ENCODE measurements at regions not wholly inside any gene's neighbourhood (a gene's known extent, or its start where the extent isn't known, plus 50 kb on each side); places are given as distances from the start of the nearest gene placed in this dataset.

GRCh38 chr7:88490161-88490560 is 183.5 kb upstream of the STEAP4 start:
- TF ChIP-seq CTCF (conservative IDR thresholded peaks at IDR 0.05; ENCODE audit: low read depth in 2 of 2) (no peak), POLR2AphosphoS5 (IDR thresholded peaks at IDR 0.05; ENCODE audit: low read depth) (no peak), CREB1 (CRISPR knock-in tag; IDR thresholded peaks at IDR 0.05; ENCODE audit: low read depth) (no peak), REST (IDR thresholded peaks at IDR 0.05; ENCODE audit: unreplicated experiment) (no peak), EZH2phosphoT487 (IDR thresholded peaks at IDR 0.05; ENCODE audit: unreplicated experiment) (no peak), ZNF331 (CRISPR knock-in tag; IDR thresholded peaks at IDR 0.05; ENCODE audit: low read depth) (no peak), NANOG (IDR thresholded peaks at IDR 0.05; ENCODE audit: borderline replicate concordance) (no peak), EZH2 (IDR thresholded peaks at IDR 0.05; ENCODE audit: low read depth, unreplicated experiment) (no peak), ETS1 (IDR thresholded peaks at IDR 0.05) (no peak), ZNF114 (CRISPR knock-in tag; IDR thresholded peaks at IDR 0.05) (no peak)
